ENCODE measurements at regions not wholly inside any gene's neighbourhood (a gene's known extent, or its start where the extent isn't known, plus 50 kb on each side); places are given as distances from the start of the nearest gene placed in this dataset.

DNA sequence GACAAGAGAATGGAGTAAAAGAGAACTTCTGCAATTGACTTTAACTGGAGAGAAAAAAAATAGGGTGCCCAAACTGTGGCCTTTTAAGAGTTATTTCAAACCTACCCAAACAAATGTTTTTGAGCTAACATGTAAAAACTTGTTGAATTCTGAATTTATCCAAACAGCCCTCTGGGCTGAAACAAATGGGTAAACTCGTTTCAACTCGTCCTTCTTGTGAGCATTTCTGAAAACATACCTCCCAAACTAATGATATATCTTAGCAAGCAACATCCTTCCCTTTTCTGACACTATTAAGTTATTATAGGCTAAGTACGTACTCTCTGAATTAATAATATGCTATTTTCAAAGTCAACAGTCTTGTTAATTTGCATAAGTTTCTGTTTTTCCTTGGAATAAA is 793.0 kb upstream of the ACVR2A start:
- H3K27ac Mint-ChIP-seq: no peak overlapping the region

More for the DNA sequence above, 793.0 kb upstream of the ACVR2A start:
- peaks cover 10% of the 10 kb centered on the region; the same call in 1 of the 3 replicates for H3K4me1 Mint-ChIP-seq
- no peak for DNase-seq (ENCODE audit: low spot score)
- no peak overlapping the region for H3K4me2 ChIP-seq
- H2AFZ ChIP-seq: no peak overlapping the region
- ATAC-seq: no peak
- 0 out of 2 replicates have a peak, but pooled peaks cover 3% of the 10 kb centered on the region for H3K9me2 ChIP-seq (ENCODE audit: insufficient read depth)
- H3K36me3 Mint-ChIP-seq (ENCODE audit: low read depth): no peaks in the 10 kb centered on the region; the same call in 1 of the 3 replicates
- no peaks in the 10 kb centered on the region for H3K36me3 ChIP-seq (ENCODE audit: insufficient read depth)
- no peak overlapping the region for H3K27ac ChIP-seq (ENCODE audit: low read depth)
- H3K79me2 ChIP-seq (replicated peaks; ENCODE audit: insufficient read depth): no peaks in the 10 kb centered on the region
- H3K4me1 ChIP-seq (ENCODE audit: insufficient read depth): no peaks in the 10 kb centered on the region
- no peak overlapping the region for H3K4me3 Mint-ChIP-seq
- no peak overlapping the region for H3K4me3 ChIP-seq
- TF ChIP-seq ZNF114 (CRISPR knock-in tag; IDR thresholded peaks at IDR 0.05): no peak
- TF ChIP-seq CTCF (conservative IDR thresholded peaks at IDR 0.05; ENCODE audit: low read depth in 2 of 2): no peak
- no peak for TF ChIP-seq ZNF331 (CRISPR knock-in tag; IDR thresholded peaks at IDR 0.05; ENCODE audit: low read depth)
- no peak for TF ChIP-seq POLR2AphosphoS5 (IDR thresholded peaks at IDR 0.05; ENCODE audit: low read depth)
- TF ChIP-seq, protein P1, sequence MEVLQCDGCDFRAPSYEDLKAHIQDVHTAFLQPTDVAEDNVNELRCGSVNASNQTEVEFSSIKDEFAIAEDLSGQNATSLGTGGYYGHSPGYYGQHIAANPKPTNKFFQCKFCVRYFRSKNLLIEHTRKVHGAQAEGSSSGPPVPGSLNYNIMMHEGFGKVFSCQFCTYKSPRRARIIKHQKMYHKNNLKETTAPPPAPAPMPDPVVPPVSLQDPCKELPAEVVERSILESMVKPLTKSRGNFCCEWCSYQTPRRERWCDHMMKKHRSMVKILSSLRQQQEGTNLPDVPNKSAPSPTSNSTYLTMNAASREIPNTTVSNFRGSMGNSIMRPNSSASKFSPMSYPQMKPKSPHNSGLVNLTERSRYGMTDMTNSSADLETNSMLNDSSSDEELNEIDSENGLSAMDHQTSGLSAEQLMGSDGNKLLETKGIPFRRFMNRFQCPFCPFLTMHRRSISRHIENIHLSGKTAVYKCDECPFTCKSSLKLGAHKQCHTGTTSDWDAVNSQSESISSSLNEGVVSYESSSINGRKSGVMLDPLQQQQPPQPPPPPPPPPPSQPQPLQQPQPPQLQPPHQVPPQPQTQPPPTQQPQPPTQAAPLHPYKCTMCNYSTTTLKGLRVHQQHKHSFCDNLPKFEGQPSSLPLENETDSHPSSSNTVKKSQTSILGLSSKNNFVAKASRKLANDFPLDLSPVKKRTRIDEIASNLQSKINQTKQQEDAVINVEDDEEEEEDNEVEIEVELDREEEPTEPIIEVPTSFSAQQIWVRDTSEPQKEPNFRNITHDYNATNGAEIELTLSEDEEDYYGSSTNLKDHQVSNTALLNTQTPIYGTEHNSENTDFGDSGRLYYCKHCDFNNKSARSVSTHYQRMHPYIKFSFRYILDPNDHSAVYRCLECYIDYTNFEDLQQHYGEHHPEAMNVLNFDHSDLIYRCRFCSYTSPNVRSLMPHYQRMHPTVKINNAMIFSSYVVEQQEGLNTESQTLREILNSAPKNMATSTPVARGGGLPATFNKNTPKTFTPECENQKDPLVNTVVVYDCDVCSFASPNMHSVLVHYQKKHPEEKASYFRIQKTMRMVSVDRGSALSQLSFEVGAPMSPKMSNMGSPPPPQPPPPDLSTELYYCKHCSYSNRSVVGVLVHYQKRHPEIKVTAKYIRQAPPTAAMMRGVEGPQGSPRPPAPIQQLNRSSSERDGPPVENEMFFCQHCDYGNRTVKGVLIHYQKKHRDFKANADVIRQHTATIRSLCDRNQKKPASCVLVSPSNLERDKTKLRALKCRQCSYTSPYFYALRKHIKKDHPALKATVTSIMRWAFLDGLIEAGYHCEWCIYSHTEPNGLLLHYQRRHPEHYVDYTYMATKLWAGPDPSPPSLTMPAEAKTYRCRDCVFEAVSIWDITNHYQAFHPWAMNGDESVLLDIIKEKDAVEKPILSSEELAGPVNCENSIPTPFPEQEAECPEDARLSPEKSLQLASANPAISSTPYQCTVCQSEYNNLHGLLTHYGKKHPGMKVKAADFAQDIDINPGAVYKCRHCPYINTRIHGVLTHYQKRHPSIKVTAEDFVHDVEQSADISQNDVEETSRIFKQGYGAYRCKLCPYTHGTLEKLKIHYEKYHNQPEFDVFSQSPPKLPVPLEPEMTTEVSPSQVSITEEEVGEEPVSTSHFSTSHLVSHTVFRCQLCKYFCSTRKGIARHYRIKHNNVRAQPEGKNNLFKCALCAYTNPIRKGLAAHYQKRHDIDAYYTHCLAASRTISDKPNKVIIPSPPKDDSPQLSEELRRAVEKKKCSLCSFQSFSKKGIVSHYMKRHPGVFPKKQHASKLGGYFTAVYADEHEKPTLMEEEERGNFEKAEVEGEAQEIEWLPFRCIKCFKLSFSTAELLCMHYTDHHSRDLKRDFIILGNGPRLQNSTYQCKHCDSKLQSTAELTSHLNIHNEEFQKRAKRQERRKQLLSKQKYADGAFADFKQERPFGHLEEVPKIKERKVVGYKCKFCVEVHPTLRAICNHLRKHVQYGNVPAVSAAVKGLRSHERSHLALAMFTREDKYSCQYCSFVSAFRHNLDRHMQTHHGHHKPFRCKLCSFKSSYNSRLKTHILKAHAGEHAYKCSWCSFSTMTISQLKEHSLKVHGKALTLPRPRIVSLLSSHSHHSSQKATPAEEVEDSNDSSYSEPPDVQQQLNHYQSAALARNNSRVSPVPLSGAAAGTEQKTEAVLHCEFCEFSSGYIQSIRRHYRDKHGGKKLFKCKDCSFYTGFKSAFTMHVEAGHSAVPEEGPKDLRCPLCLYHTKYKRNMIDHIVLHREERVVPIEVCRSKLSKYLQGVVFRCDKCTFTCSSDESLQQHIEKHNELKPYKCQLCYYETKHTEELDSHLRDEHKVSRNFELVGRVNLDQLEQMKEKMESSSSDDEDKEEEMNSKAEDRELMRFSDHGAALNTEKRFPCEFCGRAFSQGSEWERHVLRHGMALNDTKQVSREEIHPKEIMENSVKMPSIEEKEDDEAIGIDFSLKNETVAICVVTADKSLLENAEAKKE (CRISPR knock-in tag; IDR thresholded peaks at IDR 0.05): no peak
- TF ChIP-seq, protein P2, sequence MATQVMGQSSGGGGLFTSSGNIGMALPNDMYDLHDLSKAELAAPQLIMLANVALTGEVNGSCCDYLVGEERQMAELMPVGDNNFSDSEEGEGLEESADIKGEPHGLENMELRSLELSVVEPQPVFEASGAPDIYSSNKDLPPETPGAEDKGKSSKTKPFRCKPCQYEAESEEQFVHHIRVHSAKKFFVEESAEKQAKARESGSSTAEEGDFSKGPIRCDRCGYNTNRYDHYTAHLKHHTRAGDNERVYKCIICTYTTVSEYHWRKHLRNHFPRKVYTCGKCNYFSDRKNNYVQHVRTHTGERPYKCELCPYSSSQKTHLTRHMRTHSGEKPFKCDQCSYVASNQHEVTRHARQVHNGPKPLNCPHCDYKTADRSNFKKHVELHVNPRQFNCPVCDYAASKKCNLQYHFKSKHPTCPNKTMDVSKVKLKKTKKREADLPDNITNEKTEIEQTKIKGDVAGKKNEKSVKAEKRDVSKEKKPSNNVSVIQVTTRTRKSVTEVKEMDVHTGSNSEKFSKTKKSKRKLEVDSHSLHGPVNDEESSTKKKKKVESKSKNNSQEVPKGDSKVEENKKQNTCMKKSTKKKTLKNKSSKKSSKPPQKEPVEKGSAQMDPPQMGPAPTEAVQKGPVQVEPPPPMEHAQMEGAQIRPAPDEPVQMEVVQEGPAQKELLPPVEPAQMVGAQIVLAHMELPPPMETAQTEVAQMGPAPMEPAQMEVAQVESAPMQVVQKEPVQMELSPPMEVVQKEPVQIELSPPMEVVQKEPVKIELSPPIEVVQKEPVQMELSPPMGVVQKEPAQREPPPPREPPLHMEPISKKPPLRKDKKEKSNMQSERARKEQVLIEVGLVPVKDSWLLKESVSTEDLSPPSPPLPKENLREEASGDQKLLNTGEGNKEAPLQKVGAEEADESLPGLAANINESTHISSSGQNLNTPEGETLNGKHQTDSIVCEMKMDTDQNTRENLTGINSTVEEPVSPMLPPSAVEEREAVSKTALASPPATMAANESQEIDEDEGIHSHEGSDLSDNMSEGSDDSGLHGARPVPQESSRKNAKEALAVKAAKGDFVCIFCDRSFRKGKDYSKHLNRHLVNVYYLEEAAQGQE (IDR thresholded peaks at IDR 0.05; ENCODE audit: unreplicated experiment): no peak
- TF ChIP-seq, protein P3, sequence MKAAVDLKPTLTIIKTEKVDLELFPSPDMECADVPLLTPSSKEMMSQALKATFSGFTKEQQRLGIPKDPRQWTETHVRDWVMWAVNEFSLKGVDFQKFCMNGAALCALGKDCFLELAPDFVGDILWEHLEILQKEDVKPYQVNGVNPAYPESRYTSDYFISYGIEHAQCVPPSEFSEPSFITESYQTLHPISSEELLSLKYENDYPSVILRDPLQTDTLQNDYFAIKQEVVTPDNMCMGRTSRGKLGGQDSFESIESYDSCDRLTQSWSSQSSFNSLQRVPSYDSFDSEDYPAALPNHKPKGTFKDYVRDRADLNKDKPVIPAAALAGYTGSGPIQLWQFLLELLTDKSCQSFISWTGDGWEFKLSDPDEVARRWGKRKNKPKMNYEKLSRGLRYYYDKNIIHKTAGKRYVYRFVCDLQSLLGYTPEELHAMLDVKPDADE (IDR thresholded peaks at IDR 0.05): no peak
- no peak for TF ChIP-seq NANOG (IDR thresholded peaks at IDR 0.05; ENCODE audit: borderline replicate concordance)
- TF ChIP-seq STAT1 (IDR thresholded peaks at IDR 0.05; ENCODE audit: unreplicated experiment): no peak
- no peak for TF ChIP-seq CREB1 (CRISPR knock-in tag; IDR thresholded peaks at IDR 0.05; ENCODE audit: low read depth)
- TF ChIP-seq JUNB (IDR thresholded peaks at IDR 0.05; ENCODE audit: unreplicated experiment): no peak
- no peak for TF ChIP-seq EZH2phosphoT487 (IDR thresholded peaks at IDR 0.05; ENCODE audit: unreplicated experiment)
- no peak for TF ChIP-seq EZH2 (IDR thresholded peaks at IDR 0.05; ENCODE audit: low read depth, unreplicated experiment)
- no peaks in the 10 kb centered on the region for H4K20me1 ChIP-seq (replicated peaks; ENCODE audit: insufficient read depth)
- peaks cover 1% of the 10 kb centered on the region for H3K27me3 Mint-ChIP-seq (ENCODE audit: insufficient read depth, low read depth, poor library complexity)
- H3F3A ChIP-seq (replicated peaks; ENCODE audit: low read depth): no peaks in the 10 kb centered on the region
- H3K27me3 ChIP-seq (ENCODE audit: insufficient read depth): no peaks in the 10 kb centered on the region
- H3K9me3 Mint-ChIP-seq: peaks cover 5% of the 10 kb centered on the region; the same call in 2 of the 3 replicates

Data from GM23338 (cell line).